ENCODE measurements at regions not wholly inside any gene's neighbourhood (a gene's known extent, or its start where the extent isn't known, plus 50 kb on each side); places are given as distances from the start of the nearest gene placed in this dataset.

- no peak for DNase-seq
These were observed 180.1 kb upstream of the OSR1 start for GRCh38 chr2:19538411-19538963.

- no peak for DNase-seq
These were observed 177.7 kb upstream of the OSR1 start for GRCh38 chr2:19536136-19536535.

- no peak for DNase-seq
These were observed 174.2 kb upstream of the OSR1 start for GRCh38 chr2:19532547-19533196.

GRCh38 chr2:19529677-19530076 is 171.3 kb upstream of the OSR1 start:
- no peak for DNase-seq

- no peak for DNase-seq
These were observed 169.3 kb upstream of the OSR1 start for GRCh38 chr2:19527771-19528170.

- DNase-seq = no peak
These were observed 166.9 kb upstream of the OSR1 start for GRCh38 chr2:19525313-19525712.

GRCh38 chr2:19519045-19519444 is 160.6 kb upstream of the OSR1 start:
- no peak for DNase-seq

- DNase-seq = no peak
These were observed 148.7 kb upstream of the OSR1 start for GRCh38 chr2:19507137-19507536.

GRCh38 chr2:19505199-19506136 is 147.0 kb upstream of the OSR1 start:
- no peak for DNase-seq

GRCh38 chr2:19504400-19505198 is 146.2 kb upstream of the OSR1 start:
- no peak for DNase-seq

GRCh38 chr2:19503915-19504314 is 145.5 kb upstream of the OSR1 start:
- no peak for DNase-seq

- DNase-seq = no peak
These were observed 145.0 kb upstream of the OSR1 start for GRCh38 chr2:19503406-19503805.

- no peak for DNase-seq
These were observed 141.7 kb upstream of the OSR1 start for GRCh38 chr2:19500126-19500525.

- DNase-seq = no peak
These were observed 138.2 kb upstream of the OSR1 start for GRCh38 chr2:19496646-19497045.

- no peak for DNase-seq
These were observed 135.8 kb upstream of the OSR1 start for GRCh38 chr2:19494241-19494640.

GRCh38 chr2:19491796-19492195 is 133.4 kb upstream of the OSR1 start:
- no peak for DNase-seq

GRCh38 chr2:19490846-19491435 is 132.5 kb upstream of the OSR1 start:
- no peak for DNase-seq

- no peak for DNase-seq
These were observed 129.7 kb upstream of the OSR1 start for GRCh38 chr2:19488009-19488691.

GRCh38 chr2:19484736-19485135 is 126.3 kb upstream of the OSR1 start:
- no peak for DNase-seq

- no peak for DNase-seq
These were observed 122.2 kb upstream of the OSR1 start for GRCh38 chr2:19480673-19481072.

GRCh38 chr2:19479666-19480065 is 121.2 kb upstream of the OSR1 start:
- no peak for DNase-seq

GRCh38 chr2:19478409-19478808 is 120.0 kb upstream of the OSR1 start:
- DNase-seq = no peak
